ENCODE measurements at regions not wholly inside any gene's neighbourhood (a gene's known extent, or its start where the extent isn't known, plus 50 kb on each side); places are given as distances from the start of the nearest gene placed in this dataset.
"Not testable (repeated sequence)": the region's sequence is repeated elsewhere in the genome, so short reads cannot be mapped to it uniquely, and the experiment has no call there.

- TF ChIP-seq SIN3A (IDR thresholded peaks at IDR 0.05; ENCODE audit: borderline replicate concordance, low read depth, low read length): no peak
Observed at GRCh38 chr5:68110264-68110663, 105.3 kb upstream of the PIK3R1 start (continued).

- H3K9me2 ChIP-seq; POLR2A ChIA-PET; CTCF ChIA-PET; H3K4me3 ChIP-seq (ENCODE audit: low read depth in 2 of 2, low read length in 1 of 2); H3K36me3 ChIP-seq (replicated peaks in 1 of 2; ENCODE audit: control insufficient read depth in 1 of 2, insufficient read depth in 2 of 2, low read length in 1 of 2); H3K4me1 ChIP-seq (ENCODE audit: control insufficient read depth in 1 of 2, insufficient read depth in 2 of 2, low read depth in 1 of 2, low read length in 1 of 2); DNase-seq; H4K20me1 ChIP-seq (ENCODE audit: insufficient read depth); H3K27ac ChIP-seq (ENCODE audit: low read depth in 2 of 2, low read length in 1 of 2); H2AFZ ChIP-seq (ENCODE audit: low read depth); H3K4me2 ChIP-seq; H3F3A ChIP-seq (replicated peaks; ENCODE audit: insufficient read depth); H3K79me2 ChIP-seq (ENCODE audit: insufficient read depth); H3K27me3 ChIP-seq (ENCODE audit: insufficient read depth); H3K9ac ChIP-seq; H3K9me3 ChIP-seq: not testable (repeated sequence)
- 43% methylated on average over 2 of the region's 2 CpGs for WGBS (ENCODE audit: low lambda C conversion rate)
Observed at GRCh38 chr5:68104217-68104616, 111.3 kb upstream of the PIK3R1 start.

- H3K4me3 ChIP-seq (ENCODE audit: low read depth in 2 of 2, low read length in 1 of 2); H3K79me2 ChIP-seq (ENCODE audit: insufficient read depth); H3K27ac ChIP-seq (ENCODE audit: low read depth in 2 of 2, low read length in 1 of 2); H3F3A ChIP-seq (replicated peaks; ENCODE audit: insufficient read depth); H3K9me2 ChIP-seq; POLR2A ChIA-PET; DNase-seq; H3K9ac ChIP-seq; H3K4me1 ChIP-seq (ENCODE audit: control insufficient read depth in 1 of 2, insufficient read depth in 2 of 2, low read depth in 1 of 2, low read length in 1 of 2); H3K4me2 ChIP-seq; H3K27me3 ChIP-seq (ENCODE audit: insufficient read depth); H3K36me3 ChIP-seq (replicated peaks in 1 of 2; ENCODE audit: control insufficient read depth in 1 of 2, insufficient read depth in 2 of 2, low read length in 1 of 2); H4K20me1 ChIP-seq (ENCODE audit: insufficient read depth); H2AFZ ChIP-seq (ENCODE audit: low read depth); H3K9me3 ChIP-seq: not testable (repeated sequence)
- CTCF ChIA-PET: interaction anchor here (1.5 kb wide), 1 partner anchor 12 kb away, joined by 3 read pairs; no protein-coding TSS in a partner anchor
- 60% methylated on average over 4 of the region's 4 CpGs for WGBS (ENCODE audit: low lambda C conversion rate)
Observed at GRCh38 chr5:68103297-68103696, 112.3 kb upstream of the PIK3R1 start.

GRCh38 chr5:68099327-68099726 lies 116.2 kb upstream of the PIK3R1 start:
- no peaks in the 10 kb centered on the region for H3K9me3 ChIP-seq
- no peaks in the 10 kb centered on the region for H3F3A ChIP-seq (replicated peaks; ENCODE audit: insufficient read depth)
- no peaks in the 10 kb centered on the region for H4K20me1 ChIP-seq (ENCODE audit: insufficient read depth)
- no peaks in the 10 kb centered on the region for H3K79me2 ChIP-seq (ENCODE audit: insufficient read depth)
- ChIA-PET POLR2A (no interaction called here), CTCF (no interaction called here)
- no peak overlapping the region for H2AFZ ChIP-seq (ENCODE audit: low read depth)
- no peak overlapping the region for H3K27ac ChIP-seq (ENCODE audit: low read depth in 2 of 2, low read length in 1 of 2)
- DNase-seq: no peak
- H3K4me1 ChIP-seq (ENCODE audit: control insufficient read depth in 1 of 2, insufficient read depth in 2 of 2, low read depth in 1 of 2, low read length in 1 of 2): no peaks in the 10 kb centered on the region
- H3K9me2 ChIP-seq: no peaks in the 10 kb centered on the region
- WGBS (ENCODE audit: low lambda C conversion rate): 64% methylated on average over 5 of the region's 5 CpGs
- no peak overlapping the region for H3K4me2 ChIP-seq
- no peaks in the 10 kb centered on the region for H3K27me3 ChIP-seq (ENCODE audit: insufficient read depth)
- H3K4me3 ChIP-seq (ENCODE audit: low read depth in 2 of 2, low read length in 1 of 2): no peak overlapping the region
- H3K36me3 ChIP-seq (replicated peaks in 1 of 2; ENCODE audit: control insufficient read depth in 1 of 2, insufficient read depth in 2 of 2, low read length in 1 of 2): no peaks in the 10 kb centered on the region
- H3K9ac ChIP-seq: no peak overlapping the region
- TF ChIP-seq TCF12 (IDR thresholded peaks at IDR 0.05) (no peak), RAD21 (IDR thresholded peaks at IDR 0.05; ENCODE audit: low read length) (no peak), NRF1 (IDR thresholded peaks at IDR 0.05; ENCODE audit: low read depth, low read length) (no peak), SIN3A (IDR thresholded peaks at IDR 0.05; ENCODE audit: borderline replicate concordance, low read depth, low read length) (no peak), ELF1 (IDR thresholded peaks at IDR 0.05) (no peak), REST (IDR thresholded peaks at IDR 0.05; ENCODE audit: low read depth, low read length) (no peak), EP300 (IDR thresholded peaks at IDR 0.05; ENCODE audit: borderline replicate concordance in 1 of 2, low read depth in 1 of 2, low read length in 1 of 2) (no peak), RXRA (IDR thresholded peaks at IDR 0.05; ENCODE audit: borderline replicate concordance, low read depth) (no peak), MXI1 (IDR thresholded peaks at IDR 0.05; ENCODE audit: low read depth, low read length) (no peak), TEAD4 (IDR thresholded peaks at IDR 0.05; ENCODE audit: borderline replicate concordance, insufficient read depth) (no peak), RFX5 (IDR thresholded peaks at IDR 0.05; ENCODE audit: low read length) (no peak), NFIC (IDR thresholded peaks at IDR 0.05; ENCODE audit: borderline replicate concordance) (no peak), CTCF (IDR thresholded peaks at IDR 0.05) (no peak), FOSL2 (IDR thresholded peaks at IDR 0.05; ENCODE audit: borderline replicate concordance, low read depth) (no peak)
